ENCODE measurements at regions not wholly inside any gene's neighbourhood (a gene's known extent, or its start where the extent isn't known, plus 50 kb on each side); places are given as distances from the start of the nearest gene placed in this dataset.

- no peak for DNase-seq
Observed at GRCh38 chr2:107323946-107324565, 438.1 kb upstream of the ST6GAL2 start.

DNA sequence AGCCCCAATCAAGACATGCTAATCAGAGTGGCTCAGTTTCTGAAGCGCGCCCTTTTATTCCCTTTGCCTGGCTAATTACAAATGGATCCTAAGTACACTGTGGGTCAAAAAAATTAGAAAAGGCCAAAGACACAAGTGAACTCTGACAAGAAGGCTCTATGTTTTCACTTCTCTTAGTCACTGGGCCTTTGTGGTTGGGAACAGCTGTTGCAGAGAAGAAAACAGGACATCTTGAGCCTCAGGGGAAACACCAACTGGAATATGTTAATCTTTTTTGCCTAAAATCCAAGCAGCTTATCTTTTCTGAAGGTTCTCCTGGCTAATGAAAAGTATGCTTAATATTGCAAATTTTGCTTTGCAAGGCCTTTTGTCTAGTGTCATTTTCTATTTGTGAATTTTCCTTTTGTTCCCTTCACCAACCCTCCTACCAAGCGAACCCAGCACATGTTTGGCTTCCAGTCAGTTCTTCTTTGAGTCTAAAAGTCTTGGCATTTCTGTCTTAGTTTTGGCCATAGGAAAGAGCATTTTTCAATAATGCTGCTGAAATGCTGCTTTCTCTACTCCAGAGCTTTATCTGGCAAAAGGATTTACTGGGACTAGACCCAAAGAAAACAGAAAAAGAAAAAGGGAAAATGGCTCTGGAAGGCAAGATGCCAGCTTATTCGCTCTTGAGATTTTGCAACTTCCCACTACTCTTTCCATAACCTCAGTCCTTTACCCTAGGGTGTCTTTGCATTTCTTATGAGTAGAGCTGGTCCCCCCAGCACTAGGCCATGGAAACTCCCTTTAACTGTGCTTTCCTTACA lies 440.2 kb upstream of the ST6GAL2 start:
- peak; percentile 59 for DNase-seq

GRCh38 chr2:107334306-107334705 lies 448.3 kb upstream of the ST6GAL2 start:
- no peak for DNase-seq

- DNase-seq = no peak
Observed at GRCh38 chr2:107336526-107336925, 450.6 kb upstream of the ST6GAL2 start.

- no peak for DNase-seq
Observed at GRCh38 chr2:107337209-107337898, 451.4 kb upstream of the ST6GAL2 start.

GRCh38 chr2:107338059-107338458 lies 452.1 kb upstream of the ST6GAL2 start:
- no peak for DNase-seq

DNA sequence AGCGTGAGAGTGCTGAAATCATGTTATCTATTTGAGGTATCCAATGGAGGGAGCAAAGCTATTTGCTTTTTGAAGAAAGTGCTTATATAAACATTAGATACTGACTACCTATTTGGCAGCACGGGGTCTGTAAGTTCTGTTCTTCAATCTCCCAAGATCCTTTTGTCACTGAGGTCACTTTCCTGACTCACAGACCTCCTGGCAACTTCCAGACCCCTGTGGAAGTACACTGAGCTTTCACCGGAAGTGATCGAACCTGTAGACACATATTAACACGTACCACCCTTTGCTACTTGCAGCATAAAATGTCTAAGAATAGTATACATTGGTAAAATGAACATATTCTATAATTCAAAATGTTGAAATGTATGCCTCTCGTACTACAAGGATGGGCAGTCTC lies 452.6 kb upstream of the ST6GAL2 start:
- no peak for DNase-seq

GRCh38 chr2:107340955-107341354 lies 455.0 kb upstream of the ST6GAL2 start:
- DNase-seq = no peak

- DNase-seq = no peak
Observed at GRCh38 chr2:107349329-107349728, 463.4 kb upstream of the ST6GAL2 start.

- DNase-seq = no peak
Observed at GRCh38 chr2:107354175-107354574, 468.2 kb upstream of the ST6GAL2 start.

DNA sequence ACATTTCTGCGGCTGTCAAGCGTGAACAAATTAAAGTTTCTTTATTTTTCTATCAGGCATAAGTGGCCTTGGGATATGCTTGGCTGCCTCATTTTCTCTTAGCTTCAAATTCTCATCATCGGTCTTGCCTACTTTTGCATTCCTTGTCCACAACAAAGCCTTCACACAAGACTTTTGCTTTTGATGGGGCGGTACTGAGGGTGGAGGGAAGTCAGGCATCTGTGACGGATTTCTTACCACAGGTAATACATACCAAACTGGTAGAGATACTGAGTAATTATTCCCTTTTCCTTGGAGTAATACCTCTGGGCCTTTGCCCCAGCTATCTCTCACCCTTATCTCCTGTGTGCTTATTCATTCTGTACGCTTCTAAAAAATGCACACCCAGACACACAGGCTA lies 468.3 kb upstream of the RGPD4 start:
- DNase-seq = no peak

- no peak for DNase-seq
Observed at GRCh38 chr2:107359021-107359420, 467.7 kb upstream of the RGPD4 start.

- no peak for DNase-seq
Observed at GRCh38 chr2:107361751-107362381, 464.8 kb upstream of the RGPD4 start.

DNA sequence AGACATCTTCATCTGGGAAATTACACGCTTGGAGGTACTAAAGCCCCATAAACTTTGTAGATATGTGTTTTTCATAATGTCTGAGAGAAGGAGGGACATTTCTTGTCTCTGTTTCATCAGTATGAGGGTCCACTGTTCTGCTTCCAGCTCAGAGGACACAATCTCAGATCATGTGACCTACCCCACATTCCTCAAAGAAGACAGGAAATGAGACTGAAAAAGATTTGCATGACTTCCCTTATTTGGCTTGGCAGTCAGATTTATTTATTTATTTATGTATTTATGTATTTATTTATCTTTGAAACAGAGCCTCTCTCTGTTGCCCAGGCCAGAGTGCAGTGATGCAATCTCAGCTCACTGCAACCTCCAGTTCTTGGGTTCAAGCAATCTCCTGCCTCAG lies 463.7 kb upstream of the RGPD4 start:
- DNase-seq = no peak

- DNase-seq = no peak
Observed at GRCh38 chr2:107363806-107364205, 462.9 kb upstream of the RGPD4 start.

- DNase-seq = no peak
Observed at GRCh38 chr2:107364361-107364950, 462.2 kb upstream of the RGPD4 start.

GRCh38 chr2:107374249-107374648 lies 452.4 kb upstream of the RGPD4 start:
- no peak for DNase-seq

- DNase-seq = no peak
Observed at GRCh38 chr2:107376909-107377308, 449.8 kb upstream of the RGPD4 start.

- DNase-seq = no peak
Observed at GRCh38 chr2:107380912-107381311, 445.8 kb upstream of the RGPD4 start.

DNA sequence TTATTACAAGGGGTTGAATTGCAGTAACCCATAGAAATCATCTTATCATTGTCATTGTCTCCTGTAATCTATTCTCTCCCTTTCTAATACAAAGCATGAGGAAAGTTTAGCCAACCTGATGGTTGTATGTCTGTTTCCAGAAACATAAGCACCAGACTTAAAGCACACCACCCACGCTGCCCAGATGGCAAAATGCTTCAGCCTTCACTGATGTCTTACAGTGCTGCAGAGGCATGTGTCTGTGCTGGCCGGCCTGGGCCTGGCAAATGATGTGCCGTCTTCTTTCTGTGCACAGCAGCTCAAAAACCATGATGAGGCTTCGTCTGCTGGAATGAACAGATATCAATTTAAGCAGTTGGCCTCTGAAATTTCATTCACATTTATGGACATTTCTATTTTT lies 443.0 kb upstream of the RGPD4 start:
- no peak for DNase-seq

DNA sequence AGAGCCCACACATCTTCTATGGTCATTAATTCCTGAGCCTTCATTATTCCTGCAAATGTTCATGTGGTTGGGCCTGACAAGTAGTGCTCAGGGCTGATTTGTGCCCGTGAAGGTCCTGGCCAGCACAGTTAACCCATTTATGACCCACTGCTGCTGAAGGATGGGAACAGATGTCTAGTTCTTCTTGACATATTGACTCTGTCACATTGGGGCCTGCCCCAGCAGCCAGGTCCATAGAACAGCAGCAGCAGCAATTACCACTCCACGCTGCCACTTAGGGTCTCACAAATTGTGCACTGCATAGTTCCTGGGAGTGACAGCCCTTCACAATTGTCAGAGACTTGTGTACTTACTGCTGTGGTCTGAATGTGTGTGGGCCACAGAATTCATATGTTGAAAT lies 442.3 kb upstream of the RGPD4 start:
- no peak for DNase-seq

DNA sequence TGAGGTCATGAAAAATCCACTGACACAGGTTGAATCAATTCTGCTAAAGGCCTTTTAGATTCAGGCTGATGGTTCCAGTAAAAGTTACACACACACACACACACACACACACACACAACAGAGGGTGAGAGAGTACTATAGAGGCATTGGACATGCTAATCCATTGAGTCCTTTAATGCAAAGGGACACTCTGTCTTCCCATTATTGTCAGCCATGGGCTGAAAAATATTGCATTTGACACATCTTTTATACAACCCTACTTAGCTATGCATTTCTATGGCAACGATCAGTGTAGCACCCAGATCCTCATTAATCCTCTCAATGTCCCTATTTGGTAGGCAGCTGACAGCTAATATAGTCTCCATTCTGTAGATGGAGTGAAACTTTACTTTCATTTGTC lies 440.8 kb upstream of the RGPD4 start:
- DNase-seq = no peak

DNA sequence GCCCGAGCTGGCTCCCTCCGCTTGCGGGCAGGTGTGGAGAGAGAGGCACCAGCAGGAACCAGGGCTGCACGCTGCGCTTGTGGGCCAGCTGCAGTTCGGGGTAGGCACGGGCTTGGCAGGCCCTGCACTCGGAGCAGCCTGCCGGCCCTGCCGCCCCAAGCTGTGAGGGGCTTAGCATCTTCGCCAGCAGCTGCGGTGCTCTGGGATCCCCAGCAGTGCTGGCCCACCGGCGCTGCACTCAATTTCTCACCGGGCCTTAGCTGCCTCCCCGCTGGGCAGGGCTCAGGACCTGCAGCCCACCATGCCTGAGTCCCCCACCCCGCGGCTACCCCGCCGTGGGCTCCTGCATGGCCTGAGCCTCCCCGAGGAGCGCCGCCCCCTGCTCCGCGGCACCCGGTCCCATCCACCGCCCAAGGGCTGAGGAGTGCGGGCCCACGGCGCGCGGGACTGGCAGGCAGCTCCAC lies 434.4 kb upstream of the RGPD4 start:
- no peak for DNase-seq

All from right forelimb (tissue), 1 donor.